Immature natural killer cell (primary cell): ENCODE measurements at regions not wholly inside any gene's neighbourhood (a gene's known extent, or its start where the extent isn't known, plus 50 kb on each side); places are given as distances from the start of the nearest gene placed in this dataset.
A peak's percentile ranks its signal among the peaks of the same experiment; 100 is the strongest.

Experiments
- DNase-seq, 3 donors: peaks; one replicate each; pipeline ENCODE4 v3.0.0; 2022; ENCODE audit warnings: mixed read lengths in 1 of 3
- H3K27ac Mint-ChIP-seq, 6 donors: one replicate each; pipeline ENCODE4 v1.8.0; 2020; ENCODE audit warnings: mixed read lengths in 6 of 6, mild to moderate bottlenecking in 5 of 6, inconsistent platforms in 4 of 6, moderate library complexity in 3 of 6
- H3K27me3 Mint-ChIP-seq, 3 donors: one replicate each; pipeline ENCODE4 v1.8.0; 2020 to 2021; ENCODE audit warnings: low read depth in 3 of 3, mild to moderate bottlenecking in 3 of 3, mixed read lengths in 3 of 3, moderate library complexity in 3 of 3, inconsistent platforms in 1 of 3
- H3K36me3 Mint-ChIP-seq, 3 donors: one replicate each; pipeline ENCODE4 v1.8.0; 2020; ENCODE audit warnings: mixed read lengths in 3 of 3, inconsistent platforms in 2 of 3, mild to moderate bottlenecking in 2 of 3
- H3K4me1 Mint-ChIP-seq, 2 donors: one replicate each; pipeline ENCODE4 v1.8.0; 2020; ENCODE audit warnings: inconsistent platforms in 2 of 2, mild to moderate bottlenecking in 2 of 2, mixed read lengths in 2 of 2, moderate library complexity in 1 of 2
- H3K4me3 Mint-ChIP-seq, 5 donors: one replicate each; pipeline ENCODE4 v1.8.0; 2020; ENCODE audit warnings: mild to moderate bottlenecking in 5 of 5, mixed read lengths in 5 of 5, inconsistent platforms in 3 of 5, moderate library complexity in 3 of 5
- H3K9me3 Mint-ChIP-seq, 6 donors: one replicate each; pipeline ENCODE4 v1.8.0; 2020; ENCODE audit warnings: mild to moderate bottlenecking in 6 of 6, mixed read lengths in 6 of 6, inconsistent platforms in 4 of 6, moderate library complexity in 3 of 6

DNA sequence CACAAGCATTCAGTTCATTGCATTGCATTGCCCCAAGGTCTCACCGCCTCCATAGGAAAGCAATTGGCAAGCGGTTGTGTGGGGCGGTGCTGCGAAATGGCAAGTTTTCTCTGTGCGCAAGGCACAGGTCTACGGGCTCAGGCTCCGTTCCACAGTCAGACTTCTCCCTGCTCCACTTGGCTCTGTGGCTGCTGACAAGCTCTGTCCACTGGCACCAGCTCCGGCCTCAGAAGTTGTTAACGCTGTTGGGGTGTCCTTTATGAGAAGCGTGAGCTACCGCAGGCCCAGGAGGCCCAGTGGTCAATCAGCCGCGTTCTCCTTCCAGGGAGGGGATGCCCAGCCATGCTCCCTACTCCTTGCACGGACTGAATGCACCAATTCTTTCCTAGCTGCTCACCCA lies 87.0 kb upstream of the GATA6 start:
- Mint-ChIP-seq H3K4me3 (no peak overlapping the region), H3K4me1 (no peaks in the 10 kb centered on the region), H3K36me3 (no peaks in the 10 kb centered on the region), H3K9me3 (no peaks in the 10 kb centered on the region), H3K27me3 (peaks cover 0 to 18% (median 8%) of the 10 kb centered on the region in 3 donors), H3K27ac (peak overlapping the region in 1 of 6 donors; percentile 7)
- no peak for DNase-seq

GRCh38 chr18:22084547-22084946 lies 84.8 kb upstream of the GATA6 start:
- H3K4me1 Mint-ChIP-seq: no peaks in the 10 kb centered on the region
- DNase-seq: no peak
- no peak overlapping the region for H3K27ac Mint-ChIP-seq
- peaks cover under 1 to 18% (median 3%) of the 10 kb centered on the region in 3 donors for H3K27me3 Mint-ChIP-seq
- no peaks in the 10 kb centered on the region for H3K36me3 Mint-ChIP-seq
- no peak overlapping the region for H3K4me3 Mint-ChIP-seq
- no peaks in the 10 kb centered on the region for H3K9me3 Mint-ChIP-seq

GRCh38 chr18:22086973-22087372 lies 82.4 kb upstream of the GATA6 start:
- Mint-ChIP-seq H3K27me3 (peaks cover 3 to 10% (median 5%) of the 10 kb centered on the region in 3 donors), H3K9me3 (no peaks in the 10 kb centered on the region), H3K36me3 (no peaks in the 10 kb centered on the region), H3K27ac (no peak overlapping the region), H3K4me3 (no peak overlapping the region), H3K4me1 (no peaks in the 10 kb centered on the region)
- DNase-seq: no peak

DNA sequence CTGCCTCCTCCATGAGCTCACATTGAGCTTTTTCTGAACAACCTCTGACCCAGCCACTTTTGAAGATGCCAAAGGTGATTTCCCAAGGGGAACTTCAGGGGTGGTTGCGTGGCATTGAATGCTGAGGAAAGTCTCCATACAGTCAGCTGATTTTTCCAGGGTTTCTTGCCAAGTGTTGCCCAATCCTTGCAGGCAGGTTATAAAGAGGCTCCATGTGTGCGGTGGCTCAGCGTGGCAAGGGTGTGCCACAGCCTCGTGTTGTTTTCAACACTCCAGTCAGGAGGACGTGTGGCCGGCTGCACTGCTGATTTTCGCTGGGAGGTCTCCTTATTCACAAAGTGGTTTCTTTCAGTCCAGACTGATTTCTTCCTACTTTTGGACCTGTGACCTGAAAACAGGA lies 81.4 kb upstream of the GATA6 start:
- Mint-ChIP-seq H3K4me1 (no peaks in the 10 kb centered on the region), H3K9me3 (no peaks in the 10 kb centered on the region), H3K27ac (no peak overlapping the region), H3K4me3 (no peak overlapping the region), H3K36me3 (no peaks in the 10 kb centered on the region), H3K27me3 (peaks cover 1 to 7% (median 5%) of the 10 kb centered on the region in 3 donors)
- no peak for DNase-seq

DNA sequence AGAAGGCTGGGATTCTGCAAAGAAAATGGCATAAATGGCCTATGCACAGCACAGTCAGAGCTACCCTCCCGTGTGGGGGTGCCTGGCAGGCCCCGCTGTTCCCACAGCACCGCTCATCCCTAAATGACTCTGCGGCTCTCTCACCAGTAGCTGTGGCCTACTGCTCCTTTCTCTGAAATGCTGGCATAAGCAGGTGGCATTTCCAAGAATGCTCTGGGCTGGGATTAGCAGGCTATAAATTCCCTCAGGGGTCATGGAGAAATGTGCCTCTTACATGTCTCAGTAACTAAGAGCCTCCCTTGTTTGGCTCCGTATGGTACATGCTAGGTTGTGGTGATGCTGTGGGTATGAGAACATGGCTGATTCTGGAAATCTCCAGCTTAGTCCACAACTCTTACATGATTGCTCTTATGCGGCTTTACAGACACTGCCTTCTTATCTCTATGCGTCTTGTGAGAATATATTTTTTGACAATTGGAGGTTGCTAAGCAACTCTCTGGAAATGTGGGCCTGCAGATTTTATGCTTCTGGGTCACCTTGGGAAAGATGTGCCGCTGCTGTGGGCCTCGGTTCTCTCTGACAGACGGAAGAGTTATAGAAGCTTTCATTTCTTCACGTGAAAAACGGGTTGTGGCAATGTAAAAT lies 80.3 kb upstream of the GATA6 start:
- no peaks in the 10 kb centered on the region for H3K36me3 Mint-ChIP-seq
- peaks cover 1 to 6% (median 5%) of the 10 kb centered on the region in 3 donors for H3K27me3 Mint-ChIP-seq
- H3K9me3 Mint-ChIP-seq: no peaks in the 10 kb centered on the region
- no peak overlapping the region for H3K4me3 Mint-ChIP-seq
- no peak overlapping the region for H3K27ac Mint-ChIP-seq
- no peaks in the 10 kb centered on the region for H3K4me1 Mint-ChIP-seq
- DNase-seq: no peak

DNA sequence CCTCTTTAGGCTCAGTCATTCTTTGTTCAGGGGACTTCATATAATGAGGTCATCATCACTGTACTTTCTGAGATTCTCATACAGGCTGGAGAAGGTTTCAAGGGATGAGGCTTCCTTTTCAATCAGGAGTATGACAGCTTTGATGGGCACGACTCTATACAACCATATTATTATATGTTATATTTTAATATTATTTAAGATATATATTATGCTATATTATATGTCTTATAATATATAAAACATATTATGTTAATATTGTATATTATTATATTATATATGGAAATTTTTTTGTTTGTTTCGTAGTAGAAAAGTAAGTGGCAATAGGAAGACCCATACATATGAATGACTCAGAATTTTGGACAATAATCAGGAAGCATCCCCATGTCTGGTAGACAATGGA lies 78.0 kb upstream of the GATA6 start:
- H3K36me3 Mint-ChIP-seq: no peaks in the 10 kb centered on the region
- DNase-seq: no peak
- H3K27me3 Mint-ChIP-seq: peaks cover 1 to 10% (median 2%) of the 10 kb centered on the region in 3 donors
- no peaks in the 10 kb centered on the region for H3K9me3 Mint-ChIP-seq
- no peak overlapping the region for H3K4me3 Mint-ChIP-seq
- H3K27ac Mint-ChIP-seq: no peak overlapping the region
- no peaks in the 10 kb centered on the region for H3K4me1 Mint-ChIP-seq

DNA sequence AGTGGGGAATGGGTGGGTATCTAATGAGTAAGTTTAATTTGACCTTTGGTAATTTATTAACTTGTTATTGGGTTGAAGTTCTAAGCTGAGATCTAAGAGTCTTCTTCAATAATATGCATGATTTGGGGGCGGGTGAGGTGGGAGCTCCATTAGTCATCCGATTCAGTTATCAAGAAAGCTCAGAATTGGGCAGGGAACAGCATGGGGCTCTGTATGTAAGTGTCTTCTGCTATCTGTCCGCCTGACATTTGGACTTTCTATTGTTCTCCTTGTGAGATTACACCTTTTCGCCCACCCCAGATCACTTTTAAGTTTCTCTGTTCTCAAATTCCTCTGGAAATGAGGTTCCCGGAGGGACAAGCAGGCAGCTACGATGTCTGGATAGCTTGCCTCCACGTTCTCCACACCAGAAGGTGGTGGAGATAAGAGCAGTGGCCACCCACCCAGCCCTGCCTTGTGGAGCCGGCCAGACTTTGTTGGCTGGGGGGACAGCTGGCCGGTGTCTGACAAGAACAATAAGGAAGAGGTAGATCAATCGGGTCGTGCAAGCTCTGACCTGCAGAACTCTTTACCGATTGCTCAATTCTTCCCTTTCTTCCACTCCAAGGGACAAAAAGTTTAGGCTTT lies 75.5 kb upstream of the GATA6 start:
- DNase-seq: no peak
- no peaks in the 10 kb centered on the region for H3K9me3 Mint-ChIP-seq
- H3K4me1 Mint-ChIP-seq: no peaks in the 10 kb centered on the region
- peaks cover 2 to 10% (median 5%) of the 10 kb centered on the region in 3 donors for H3K27me3 Mint-ChIP-seq
- no peak overlapping the region for H3K27ac Mint-ChIP-seq
- no peaks in the 10 kb centered on the region for H3K36me3 Mint-ChIP-seq
- H3K4me3 Mint-ChIP-seq: no peak overlapping the region

GRCh38 chr18:22094358-22094734 lies 75.0 kb upstream of the GATA6 start:
- Mint-ChIP-seq H3K36me3 (no peaks in the 10 kb centered on the region), H3K27ac (no peak overlapping the region), H3K27me3 (peaks cover 2 to 10% (median 5%) of the 10 kb centered on the region in 3 donors), H3K9me3 (no peaks in the 10 kb centered on the region), H3K4me3 (no peak overlapping the region), H3K4me1 (no peaks in the 10 kb centered on the region)
- no peak for DNase-seq

- H3K9me3 Mint-ChIP-seq: no peaks in the 10 kb centered on the region
- H3K27ac Mint-ChIP-seq: no peak overlapping the region
- H3K27me3 Mint-ChIP-seq: peaks cover 2 to 10% (median 5%) of the 10 kb centered on the region in 3 donors
- no peak for DNase-seq
- no peak overlapping the region for H3K4me3 Mint-ChIP-seq
- no peaks in the 10 kb centered on the region for H3K36me3 Mint-ChIP-seq
- H3K4me1 Mint-ChIP-seq: peaks cover 8 to 11% of the 10 kb centered on the region in 2 donors
Measured at GRCh38 chr18:22098563-22098989, 70.8 kb upstream of the GATA6 start.

DNA sequence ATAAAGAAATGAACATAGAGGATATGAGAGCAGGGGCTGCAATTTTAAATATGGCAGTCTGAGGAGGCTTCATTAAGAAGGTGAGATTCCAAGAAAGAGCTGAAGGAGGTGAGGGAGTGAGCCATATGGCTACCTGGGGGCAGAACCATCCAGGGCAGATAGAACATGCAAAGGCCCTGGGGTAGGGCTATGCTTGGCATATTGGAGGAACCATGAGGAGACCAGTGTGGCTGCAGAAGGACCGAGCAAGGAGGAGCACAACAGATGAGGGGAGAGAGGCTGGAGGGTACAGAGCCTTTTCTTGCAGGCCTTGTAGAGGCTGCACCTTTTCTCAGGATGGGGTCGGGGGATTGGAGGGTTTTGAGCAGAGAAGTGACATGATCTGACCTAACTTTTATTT lies 69.5 kb upstream of the GATA6 start:
- Mint-ChIP-seq H3K4me1 (peaks cover 14 to 18% of the 10 kb centered on the region in 2 donors), H3K36me3 (no peaks in the 10 kb centered on the region), H3K4me3 (no peak overlapping the region), H3K9me3 (peaks cover 0 to 1% (median 0%) of the 10 kb centered on the region in 6 donors), H3K27me3 (peaks cover 2 to 10% (median 5%) of the 10 kb centered on the region in 3 donors), H3K27ac (no peak overlapping the region)
- no peak for DNase-seq

GRCh38 chr18:22101731-22102130 lies 67.7 kb upstream of the GATA6 start:
- Mint-ChIP-seq H3K27me3 (peaks cover 1 to 7% (median 3%) of the 10 kb centered on the region in 3 donors), H3K36me3 (no peaks in the 10 kb centered on the region), H3K4me1 (peaks cover 14 to 18% of the 10 kb centered on the region in 2 donors), H3K4me3 (no peak overlapping the region), H3K9me3 (peaks cover 0 to 1% (median 0%) of the 10 kb centered on the region in 6 donors), H3K27ac (no peak overlapping the region)
- DNase-seq: no peak

DNA sequence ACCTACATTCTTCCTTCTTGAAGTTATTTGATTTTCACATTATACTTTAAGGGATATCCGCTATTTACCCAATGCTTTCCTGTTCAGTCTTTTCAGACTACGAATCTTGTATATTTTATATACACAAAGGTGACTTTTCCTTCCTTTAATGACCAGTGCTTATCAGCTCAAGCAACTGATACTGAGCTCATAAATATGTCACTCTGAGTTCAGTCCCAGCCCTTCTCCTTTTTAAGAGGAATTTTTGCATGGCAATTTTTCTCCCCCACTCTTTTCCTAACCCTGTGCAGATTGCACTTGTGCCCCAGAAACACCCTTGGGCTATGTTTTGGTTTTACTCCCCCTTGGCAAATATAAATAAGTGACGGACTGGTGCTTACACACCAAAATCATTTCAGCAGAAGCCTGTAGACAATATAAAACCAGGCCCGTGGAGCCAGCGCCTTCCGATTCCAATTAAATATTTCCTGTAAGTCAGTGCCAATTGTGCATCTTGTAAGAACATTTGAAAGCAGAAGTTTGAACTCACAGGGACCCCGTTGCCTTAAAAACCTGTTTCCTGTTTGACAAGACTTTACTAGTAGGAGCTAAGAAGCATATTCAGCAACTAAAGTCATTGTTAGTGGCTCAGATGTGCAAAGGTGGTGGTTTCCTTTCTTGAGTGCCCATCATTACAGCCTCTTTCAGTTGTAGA lies 66.3 kb upstream of the GATA6 start:
- Mint-ChIP-seq H3K4me1 (peaks cover 14 to 18% of the 10 kb centered on the region in 2 donors), H3K9me3 (peaks cover 0 to 1% (median 0%) of the 10 kb centered on the region in 6 donors), H3K27me3 (peaks cover 1 to 7% (median 3%) of the 10 kb centered on the region in 3 donors), H3K4me3 (peak overlapping the region; percentile 2 to 36 (median 22)), H3K27ac (peak overlapping the region in 4 of 6 donors; percentile 2 to 55 (median 29)), H3K36me3 (no peaks in the 10 kb centered on the region)
- peak in 2 of 3 donors; percentile 3 to 6 for DNase-seq

- Mint-ChIP-seq H3K27ac (peak overlapping the region in 4 of 6 donors; percentile 2 to 55 (median 29)), H3K4me1 (peaks cover 14 to 18% of the 10 kb centered on the region in 2 donors), H3K4me3 (peak overlapping the region in 3 of 5 donors; percentile 22 to 36 (median 28)), H3K9me3 (peaks cover 0 to 1% (median 0%) of the 10 kb centered on the region in 6 donors), H3K36me3 (no peaks in the 10 kb centered on the region), H3K27me3 (peaks cover 1 to 7% (median 1%) of the 10 kb centered on the region in 3 donors)
- DNase-seq: no peak
Measured at GRCh38 chr18:22103647-22104031, 65.8 kb upstream of the GATA6 start.
